ENCODE measurements at regions not wholly inside any gene's neighbourhood (a gene's known extent, or its start where the extent isn't known, plus 50 kb on each side); places are given as distances from the start of the nearest gene placed in this dataset.

DNA sequence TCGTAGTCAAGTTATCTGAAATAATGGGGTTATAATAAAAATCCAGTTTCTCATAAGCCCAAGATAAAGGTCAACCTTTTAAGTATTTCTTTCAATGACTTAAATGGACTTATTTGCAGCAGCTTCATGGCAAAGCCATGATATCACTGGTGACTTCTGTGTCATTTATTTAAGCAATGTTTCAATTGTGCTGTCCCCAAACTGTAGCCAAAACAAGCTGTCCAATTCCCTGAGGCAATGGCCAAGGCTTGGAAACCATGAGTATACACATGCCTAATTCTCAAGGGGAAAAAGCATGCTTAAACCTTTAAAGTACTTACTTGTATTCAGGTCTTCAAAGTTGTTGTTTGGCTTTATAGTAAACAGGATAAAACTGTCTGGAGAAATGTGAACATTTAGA lies 376.4 kb upstream of the TNC start:
- no peak for DNase-seq

DNA sequence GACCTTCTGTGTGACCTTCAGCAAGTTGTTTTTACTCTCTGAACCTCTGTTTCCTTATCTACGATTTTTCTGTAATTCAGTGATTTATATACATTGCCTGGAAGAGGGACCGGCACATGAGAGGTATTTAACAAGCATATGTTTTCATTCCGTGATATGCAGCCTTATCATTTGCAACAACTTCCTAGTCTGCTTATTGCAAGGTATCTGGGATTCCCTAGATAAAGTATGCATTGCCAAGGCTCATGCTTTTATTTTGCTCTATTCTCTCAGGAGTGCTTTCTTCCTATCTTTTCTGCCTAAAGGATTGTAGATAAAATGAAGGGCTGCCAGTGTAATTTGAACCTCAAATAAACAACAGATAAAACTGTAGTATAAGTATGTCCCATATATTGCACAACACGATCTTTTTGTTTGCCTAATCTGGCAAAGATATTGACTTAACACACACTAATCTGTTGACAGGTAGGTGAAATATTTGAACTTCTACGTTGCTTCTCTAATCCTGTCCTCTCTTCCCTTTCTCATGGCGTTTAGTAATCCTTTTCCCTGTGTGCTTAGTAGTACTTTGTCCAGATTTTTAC lies 377.2 kb upstream of the TNC start:
- no peak for DNase-seq

GRCh38 chr9:115495836-115496235 lies 377.9 kb upstream of the TNC start:
- no peak for DNase-seq

GRCh38 chr9:115498303-115498702 lies 380.3 kb upstream of the TNC start:
- no peak for DNase-seq

GRCh38 chr9:115507148-115507547 lies 389.2 kb upstream of the TNC start:
- DNase-seq, result no peak

DNA sequence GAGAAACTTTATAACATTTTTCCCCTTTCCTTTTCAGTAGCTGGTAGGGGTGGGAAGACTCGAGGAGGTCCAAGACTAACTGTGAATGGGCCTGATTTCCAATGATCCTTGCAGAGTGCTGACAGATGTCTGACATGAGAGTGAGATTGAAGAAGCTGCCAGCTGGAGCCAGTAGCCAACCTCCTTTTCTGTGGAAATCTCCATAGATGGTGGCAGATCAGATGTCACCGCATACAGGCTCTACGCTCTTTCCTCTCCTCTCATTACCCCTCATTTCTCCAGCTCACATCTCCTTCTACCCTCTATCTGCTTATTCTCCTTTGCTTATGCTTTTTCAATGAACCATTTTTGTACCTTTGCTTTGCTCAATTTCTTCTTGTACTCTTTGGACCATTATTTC lies 395.2 kb upstream of the TNC start:
- no peak for DNase-seq

DNA sequence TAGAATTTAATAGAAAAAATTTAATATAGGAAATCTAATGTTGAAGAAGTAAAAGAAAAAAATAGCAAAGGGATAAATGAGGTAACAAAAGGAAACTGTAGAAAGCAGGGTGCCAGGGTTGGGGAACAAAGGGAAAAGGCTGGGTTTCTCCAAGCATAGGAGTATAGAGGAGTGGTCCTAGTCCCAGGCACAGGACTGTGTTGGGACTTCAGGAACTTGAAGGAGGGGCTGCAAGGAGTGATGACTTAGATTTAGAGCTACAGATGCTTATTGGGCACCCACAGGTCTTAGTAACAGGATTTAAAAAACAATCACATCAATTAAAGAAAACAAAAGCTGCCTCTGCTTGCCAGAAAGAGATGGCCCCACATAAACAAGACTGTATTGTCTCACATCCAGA lies 396.5 kb upstream of the TNC start:
- DNase-seq, result no peak

- no peak for DNase-seq
Observed at GRCh38 chr9:115517335-115518075, 399.5 kb upstream of the TNC start.

DNA sequence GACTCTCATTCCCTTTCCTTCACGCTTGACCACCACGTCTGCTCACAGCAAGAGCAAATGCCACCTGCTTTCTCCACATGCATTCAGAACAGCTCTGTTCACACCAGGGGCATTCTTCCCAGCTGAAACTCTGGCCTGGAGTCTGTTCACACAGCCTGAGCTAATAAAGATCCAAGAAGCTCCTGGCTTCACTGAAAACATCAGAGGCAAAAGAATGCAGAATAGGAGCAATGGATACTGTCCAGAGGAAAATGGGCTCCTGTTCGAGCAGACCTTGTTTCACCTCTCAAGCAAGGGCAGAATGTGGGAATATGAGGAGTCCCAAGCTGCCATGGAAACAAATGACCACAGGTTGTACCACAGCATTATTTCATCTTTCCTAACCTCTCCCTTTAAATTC lies 402.7 kb upstream of the TNC start:
- peak; percentile 24 for DNase-seq

- DNase-seq, result no peak
Observed at GRCh38 chr9:115522912-115523311, 405.0 kb upstream of the TNC start.

- peak; percentile 74 for DNase-seq
Observed at GRCh38 chr9:115524453-115525059, 406.6 kb upstream of the TNC start.

DNA sequence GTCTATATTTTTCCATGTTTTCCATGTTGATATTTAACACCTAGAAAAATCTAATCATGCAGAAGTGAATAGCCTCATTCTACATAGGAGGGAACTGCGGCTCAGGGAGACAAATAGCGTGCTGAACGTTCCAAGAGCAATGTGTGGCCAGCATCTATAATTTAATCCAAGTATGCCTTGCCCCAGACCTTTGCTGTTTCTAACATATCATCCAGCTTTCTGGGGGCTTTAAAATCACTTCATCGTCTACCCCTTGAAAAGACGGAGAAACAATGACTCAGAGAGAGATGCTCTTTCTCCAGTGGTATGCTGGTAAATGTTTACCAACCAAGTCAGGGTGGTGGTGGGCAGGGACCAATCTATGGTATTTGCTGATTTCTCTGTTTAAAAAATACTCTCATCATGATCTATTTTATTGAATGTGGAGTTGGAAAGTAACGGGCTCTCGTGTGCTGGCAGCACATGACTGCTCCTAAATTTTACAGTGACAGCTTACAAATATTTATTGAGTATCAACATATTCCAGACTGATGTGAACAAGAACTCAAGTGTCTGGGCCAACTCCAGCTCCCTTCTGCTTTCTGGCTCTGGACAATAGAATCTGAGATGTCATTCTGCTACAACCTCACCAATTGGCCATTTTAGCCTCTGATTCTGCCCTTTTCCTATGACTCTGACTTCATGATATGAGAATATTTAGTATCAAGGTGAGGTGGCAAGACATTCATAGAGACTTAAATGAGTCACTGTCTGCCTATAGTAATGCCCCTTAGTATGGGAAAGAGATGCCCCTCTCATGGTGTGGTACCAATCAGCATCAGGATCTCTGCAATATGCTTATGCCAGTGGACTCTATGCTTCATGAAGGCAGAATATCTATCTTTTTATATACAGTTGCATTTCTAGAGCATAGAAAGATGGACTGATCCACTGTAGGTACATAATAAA lies 407.4 kb upstream of the TNC start:
- no peak for DNase-seq

- DNase-seq, result no peak
Observed at GRCh38 chr9:115531410-115532125, 413.6 kb upstream of the TNC start.

DNA sequence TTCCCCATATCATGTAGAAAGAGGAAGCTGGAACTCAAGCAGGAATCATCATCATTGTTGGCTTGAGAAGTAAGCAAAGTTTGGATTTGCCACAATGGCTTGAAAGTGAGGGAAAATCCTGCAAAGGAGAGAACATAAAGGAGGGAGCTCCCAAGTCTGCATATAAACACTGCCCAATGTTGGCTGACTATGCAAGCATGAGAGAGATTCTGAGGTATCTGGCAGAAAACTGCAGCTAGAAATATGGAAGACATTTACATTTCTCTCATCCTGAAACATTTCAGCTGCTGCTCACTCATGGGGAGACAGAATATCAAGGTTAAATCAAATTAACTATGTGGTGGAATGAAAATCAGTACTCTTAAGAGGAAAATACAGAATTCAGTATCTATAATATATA lies 415.6 kb upstream of the TNC start:
- DNase-seq, result no peak

GRCh38 chr9:115540091-115540490 lies 422.1 kb upstream of the TNC start:
- DNase-seq, result no peak

DNA sequence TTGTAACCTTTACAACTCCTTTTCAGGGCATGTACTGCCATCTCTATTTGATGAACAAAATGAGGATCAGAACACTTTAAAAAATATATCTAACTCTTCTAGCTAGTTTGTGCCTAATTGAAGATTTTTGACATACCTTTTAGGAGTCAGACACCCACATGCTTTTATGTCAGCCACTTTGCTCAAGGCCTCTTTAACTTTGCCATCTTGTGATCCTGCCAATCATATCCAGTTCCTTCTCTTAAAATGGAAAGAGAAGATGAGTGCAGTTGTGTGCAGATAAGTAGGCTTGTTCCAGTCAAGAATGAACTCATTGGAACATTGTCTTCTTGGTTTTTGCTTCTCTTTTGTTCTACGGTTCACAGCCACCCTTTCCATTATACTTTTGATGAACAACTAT lies 425.6 kb upstream of the TNC start:
- DNase-seq, result no peak

DNA sequence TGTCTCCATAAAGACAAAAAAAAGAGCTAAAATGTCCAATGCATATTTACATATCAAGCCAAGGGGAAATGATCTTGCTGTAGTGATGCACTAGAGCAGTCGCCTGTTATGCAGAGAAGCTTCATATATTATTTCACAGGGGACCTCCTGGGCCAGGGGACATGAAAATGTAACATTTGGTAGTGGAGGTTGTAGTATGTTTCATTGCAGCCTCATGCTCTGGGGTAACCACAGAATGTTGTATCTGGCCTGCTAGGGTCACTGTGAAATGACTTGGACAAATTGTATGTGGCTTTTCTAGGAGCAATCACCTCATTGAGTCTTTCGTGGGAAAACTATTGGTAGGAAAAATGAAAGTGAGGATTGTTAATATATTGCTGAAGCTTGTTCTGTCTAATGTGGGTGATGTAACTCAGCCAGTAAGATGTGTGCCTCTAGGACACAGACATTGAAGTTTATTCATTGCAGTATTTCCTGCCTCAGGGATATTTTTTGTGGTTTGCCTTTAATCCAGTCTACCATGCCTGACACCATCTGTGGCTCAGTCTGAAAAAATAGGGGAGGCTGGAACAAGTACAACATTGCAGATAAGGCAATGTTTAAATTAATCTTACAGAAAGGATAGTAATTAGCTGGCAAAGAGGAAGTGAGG lies 430.8 kb upstream of the TNC start:
- no peak for DNase-seq

- DNase-seq, result no peak
Observed at GRCh38 chr9:115551396-115551795, 433.4 kb upstream of the TNC start.

DNA sequence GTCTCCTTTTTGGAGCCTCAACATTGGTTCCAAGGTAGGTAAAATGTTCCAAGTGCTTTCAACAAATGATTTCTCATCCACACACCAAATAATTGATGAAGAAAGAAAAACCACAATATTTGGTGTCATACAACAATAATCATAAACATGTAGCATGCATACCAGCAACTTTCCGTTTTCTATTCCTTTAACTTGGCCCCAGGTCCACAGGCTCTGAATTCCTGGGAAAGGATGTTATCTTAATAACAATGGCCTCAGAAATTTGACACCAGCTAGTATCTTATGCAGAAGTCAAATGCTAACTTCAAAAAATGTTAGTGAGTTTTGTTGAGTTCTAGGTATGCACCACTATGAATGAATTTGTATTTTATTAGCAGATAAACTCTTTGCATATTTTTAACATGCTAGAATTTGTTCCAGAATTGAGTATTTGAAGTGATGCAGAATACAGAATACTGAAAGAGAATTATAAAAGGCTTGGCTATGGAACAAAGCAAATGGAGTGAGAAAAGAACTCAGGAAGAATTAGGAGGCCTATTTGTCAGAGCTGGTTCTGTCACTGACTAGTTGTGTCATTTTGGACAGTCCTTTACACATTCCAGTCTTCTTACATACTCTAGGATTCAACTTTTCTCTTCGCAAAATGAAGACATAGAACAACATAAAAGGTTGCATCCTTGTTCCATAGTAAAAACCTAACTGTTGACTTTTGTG lies 435.3 kb upstream of the TNC start:
- no peak for DNase-seq

- DNase-seq, result no peak
Observed at GRCh38 chr9:115556432-115556831, 438.5 kb upstream of the TNC start.

GRCh38 chr9:115575147-115575546 lies 457.2 kb upstream of the TNC start:
- DNase-seq, result no peak

Data from midbrain (tissue), 1 donor.